Liver (tissue), 8 donors: ENCODE measurements at regions not wholly inside any gene's neighbourhood (a gene's known extent, or its start where the extent isn't known, plus 50 kb on each side); places are given as distances from the start of the nearest gene placed in this dataset.

ENCODE experiments used
- DNase-seq: peaks from one replicate; pipeline ENCODE4 v3.0.0-alpha.2; 2017; ENCODE audit warnings: low spot score
- H3K27ac ChIP-seq, 2 donors: one replicate each; pipeline ENCODE4 v1.7.0; 2013; ENCODE audit warnings: inconsistent platforms in 2 of 2, low read length in 2 of 2, control low read depth in 1 of 2, low read depth in 1 of 2, mild to moderate bottlenecking in 1 of 2
- H3K27me3 ChIP-seq, 4 donors: one replicate each; pipeline versions ENCODE4 v1.6.1 to v1.7.0; 2013; ENCODE audit warnings: low read length in 3 of 4, inconsistent platforms in 1 of 4, mild to moderate bottlenecking in 1 of 4, moderate library complexity in 1 of 4; ENCODE audit not compliant: control insufficient read depth in 4 of 4, insufficient read depth in 4 of 4
- H3K36me3 ChIP-seq, 4 donors: one replicate each; pipeline versions ENCODE4 v1.6.1 to v1.7.0; 2013; ENCODE audit warnings: low read length in 3 of 4, mild to moderate bottlenecking in 3 of 4, low read depth in 1 of 4, moderate library complexity in 1 of 4; ENCODE audit not compliant: control insufficient read depth in 4 of 4, insufficient read depth in 3 of 4
- H3K4me1 ChIP-seq, 4 donors: one replicate each; pipeline versions ENCODE4 v1.6.1 to v1.7.0; 2013; ENCODE audit warnings: low read length in 3 of 4, mild to moderate bottlenecking in 3 of 4, moderate library complexity in 1 of 4; ENCODE audit not compliant: control insufficient read depth in 4 of 4, insufficient read depth in 4 of 4
- H3K4me3 ChIP-seq, 3 donors: one replicate each; pipeline versions ENCODE4 v1.6.1 to v1.7.0; 2013; ENCODE audit warnings: low read length in 3 of 3, control low read depth in 1 of 3, low read depth in 1 of 3, mild to moderate bottlenecking in 1 of 3
- H3K9ac ChIP-seq, 2 donors: one replicate each; pipeline ENCODE4 v1.7.0; 2013; ENCODE audit warnings: low read length in 2 of 2, mild to moderate bottlenecking in 2 of 2, moderate library complexity in 2 of 2, control low read depth in 1 of 2, low read depth in 1 of 2
- H3K9me3 ChIP-seq, 4 donors: one replicate each; pipeline versions ENCODE4 v1.6.1 to v1.7.0; 2013; ENCODE audit warnings: low read length in 3 of 4; ENCODE audit not compliant: control insufficient read depth in 4 of 4
- ATF3 ChIP-seq: IDR thresholded peaks from 2 replicates; pipeline ENCODE4 v1.6.1; 2016; ENCODE audit warnings: antibody characterized with exemption
- CTCF ChIP-seq: fragments of 150-350 bp; IDR thresholded peaks from 2 replicates; pipeline ENCODE4 v1.5.1; 2017; ENCODE audit warnings: improper control_type of control experiment, low read depth, low read length; ENCODE audit not compliant: missing input control
- EGR1 ChIP-seq, 2 donors: IDR thresholded peaks; 2 replicates each; pipeline ENCODE4 v1.6.1; 2016 to 2018; ENCODE audit warnings: antibody characterized with exemption in 2 of 2, low read depth in 2 of 2
- FOXA1 ChIP-seq: IDR thresholded peaks from 2 replicates; pipeline ENCODE4 v1.6.1; 2016; ENCODE audit warnings: antibody characterized with exemption
- FOXA2 ChIP-seq: IDR thresholded peaks from 2 replicates; pipeline ENCODE4 v1.6.1; 2016; ENCODE audit warnings: antibody characterized with exemption
- GABPA ChIP-seq, 2 donors: IDR thresholded peaks in 1 of 2; conservative IDR thresholded peaks in 1 of 2; 2 replicates each; pipeline ENCODE4 v1.6.1; 2016; ENCODE audit warnings: antibody characterized with exemption in 2 of 2, mild to moderate bottlenecking in 1 of 2, moderate library complexity in 1 of 2
- HNF4A ChIP-seq, 2 donors: conservative IDR thresholded peaks; 2 replicates each; pipeline ENCODE4 v1.6.1; 2016; ENCODE audit warnings: antibody characterized with exemption in 2 of 2, mild to moderate bottlenecking in 2 of 2
- HNF4G ChIP-seq: IDR thresholded peaks from 2 replicates; pipeline ENCODE4 v1.6.1; 2016; ENCODE audit warnings: antibody characterized with exemption
- JUND ChIP-seq, 2 donors: IDR thresholded peaks; 2 replicates each; pipeline ENCODE4 v1.6.1; 2016; ENCODE audit warnings: antibody characterized with exemption in 2 of 2
- NR2F2 ChIP-seq: IDR thresholded peaks from 2 replicates; pipeline ENCODE4 v1.6.1; 2016; ENCODE audit warnings: antibody characterized with exemption
- RXRA ChIP-seq, 2 donors: IDR thresholded peaks; 2 replicates each; pipeline ENCODE4 v1.6.1; 2017 to 2018; ENCODE audit warnings: antibody characterized with exemption in 2 of 2, mild to moderate bottlenecking in 1 of 2
- SP1 ChIP-seq: IDR thresholded peaks from 2 replicates; pipeline ENCODE4 v1.6.1; 2018; ENCODE audit warnings: antibody characterized with exemption, mild to moderate bottlenecking
- TAF1 ChIP-seq: conservative IDR thresholded peaks from 2 replicates; pipeline ENCODE4 v1.6.1; 2016; ENCODE audit warnings: antibody characterized with exemption, mild to moderate bottlenecking
- YY1 ChIP-seq: IDR thresholded peaks from 2 replicates; pipeline ENCODE4 v1.6.1; 2016; ENCODE audit warnings: antibody characterized with exemption, mild to moderate bottlenecking
- WGBS: extraction: QIAGEN DNeasy Blood & Tissue Kit; methylation state at CpG from one replicate; pipeline ENCODE4 v1.1.7; 2013; 5-methylcytosine and 5-hydroxymethylcytosine counted together
- TF ChIP-seq, protein P1 (sequence below): IDR thresholded peaks from 2 replicates; pipeline ENCODE4 v1.6.1; 2016; ENCODE audit warnings: antibody characterized with exemption
- TF ChIP-seq, protein P2 (sequence below): IDR thresholded peaks from 2 replicates; pipeline ENCODE4 v1.6.1; 2016; ENCODE audit warnings: antibody characterized with exemption, mild to moderate bottlenecking
- donor health status: healthy.
- donor health status: healthy.
- donor health status: healthy.
- donor health status: healthy.
- donor health status: healthy.

- Histone ChIP-seq H3K27me3 (no peaks in the 10 kb centered on the region), H3K9me3 (no peaks in the 10 kb centered on the region), H3K4me3 (no peak overlapping the region), H3K9ac (no peak overlapping the region), H3K27ac (peak overlapping the region; percentile 19 to 33), H3K36me3 (peaks cover 0 to 10% (median 4%) of the 10 kb centered on the region in 4 donors), H3K4me1 (peaks cover 9 to 58% (median 42%) of the 10 kb centered on the region in 4 donors)
- WGBS, result 81% methylated on average over 24 of the region's 24 CpGs
- DNase-seq, result no peak
- TF ChIP-seq YY1, result no peak
- no peak for TF ChIP-seq TAF1
- no peak for TF ChIP-seq HNF4G
- TF ChIP-seq GABPA (IDR thresholded peaks at IDR 0.05 in 1 of 2, conservative IDR thresholded peaks at IDR 0.05 in 1 of 2), result no peak
- TF ChIP-seq JUND (IDR thresholded peaks at IDR 0.05), result no peak
- TF ChIP-seq NR2F2, result no peak
- no peak for TF ChIP-seq FOXA1
- TF ChIP-seq, protein P1, sequence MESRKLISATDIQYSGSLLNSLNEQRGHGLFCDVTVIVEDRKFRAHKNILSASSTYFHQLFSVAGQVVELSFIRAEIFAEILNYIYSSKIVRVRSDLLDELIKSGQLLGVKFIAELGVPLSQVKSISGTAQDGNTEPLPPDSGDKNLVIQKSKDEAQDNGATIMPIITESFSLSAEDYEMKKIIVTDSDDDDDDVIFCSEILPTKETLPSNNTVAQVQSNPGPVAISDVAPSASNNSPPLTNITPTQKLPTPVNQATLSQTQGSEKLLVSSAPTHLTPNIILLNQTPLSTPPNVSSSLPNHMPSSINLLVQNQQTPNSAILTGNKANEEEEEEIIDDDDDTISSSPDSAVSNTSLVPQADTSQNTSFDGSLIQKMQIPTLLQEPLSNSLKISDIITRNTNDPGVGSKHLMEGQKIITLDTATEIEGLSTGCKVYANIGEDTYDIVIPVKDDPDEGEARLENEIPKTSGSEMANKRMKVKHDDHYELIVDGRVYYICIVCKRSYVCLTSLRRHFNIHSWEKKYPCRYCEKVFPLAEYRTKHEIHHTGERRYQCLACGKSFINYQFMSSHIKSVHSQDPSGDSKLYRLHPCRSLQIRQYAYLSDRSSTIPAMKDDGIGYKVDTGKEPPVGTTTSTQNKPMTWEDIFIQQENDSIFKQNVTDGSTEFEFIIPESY, result no peak
- TF ChIP-seq CTCF, result no peak
- TF ChIP-seq, protein P2, sequence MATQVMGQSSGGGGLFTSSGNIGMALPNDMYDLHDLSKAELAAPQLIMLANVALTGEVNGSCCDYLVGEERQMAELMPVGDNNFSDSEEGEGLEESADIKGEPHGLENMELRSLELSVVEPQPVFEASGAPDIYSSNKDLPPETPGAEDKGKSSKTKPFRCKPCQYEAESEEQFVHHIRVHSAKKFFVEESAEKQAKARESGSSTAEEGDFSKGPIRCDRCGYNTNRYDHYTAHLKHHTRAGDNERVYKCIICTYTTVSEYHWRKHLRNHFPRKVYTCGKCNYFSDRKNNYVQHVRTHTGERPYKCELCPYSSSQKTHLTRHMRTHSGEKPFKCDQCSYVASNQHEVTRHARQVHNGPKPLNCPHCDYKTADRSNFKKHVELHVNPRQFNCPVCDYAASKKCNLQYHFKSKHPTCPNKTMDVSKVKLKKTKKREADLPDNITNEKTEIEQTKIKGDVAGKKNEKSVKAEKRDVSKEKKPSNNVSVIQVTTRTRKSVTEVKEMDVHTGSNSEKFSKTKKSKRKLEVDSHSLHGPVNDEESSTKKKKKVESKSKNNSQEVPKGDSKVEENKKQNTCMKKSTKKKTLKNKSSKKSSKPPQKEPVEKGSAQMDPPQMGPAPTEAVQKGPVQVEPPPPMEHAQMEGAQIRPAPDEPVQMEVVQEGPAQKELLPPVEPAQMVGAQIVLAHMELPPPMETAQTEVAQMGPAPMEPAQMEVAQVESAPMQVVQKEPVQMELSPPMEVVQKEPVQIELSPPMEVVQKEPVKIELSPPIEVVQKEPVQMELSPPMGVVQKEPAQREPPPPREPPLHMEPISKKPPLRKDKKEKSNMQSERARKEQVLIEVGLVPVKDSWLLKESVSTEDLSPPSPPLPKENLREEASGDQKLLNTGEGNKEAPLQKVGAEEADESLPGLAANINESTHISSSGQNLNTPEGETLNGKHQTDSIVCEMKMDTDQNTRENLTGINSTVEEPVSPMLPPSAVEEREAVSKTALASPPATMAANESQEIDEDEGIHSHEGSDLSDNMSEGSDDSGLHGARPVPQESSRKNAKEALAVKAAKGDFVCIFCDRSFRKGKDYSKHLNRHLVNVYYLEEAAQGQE, result no peak
- no peak for TF ChIP-seq FOXA2
- no peak for TF ChIP-seq SP1
- no peak for TF ChIP-seq EGR1 (IDR thresholded peaks at IDR 0.05; ENCODE audit: low read depth in 2 of 2)
- no peak for TF ChIP-seq RXRA (IDR thresholded peaks at IDR 0.05)
- no peak for TF ChIP-seq ATF3
- no peak for TF ChIP-seq HNF4A (conservative IDR thresholded peaks at IDR 0.05)
These were observed 163.8 kb upstream of the KLF14 start for GRCh38 chr7:130897515-130898419.
